WTC11 (cell line): ENCODE measurements at regions not wholly inside any gene's neighbourhood (a gene's known extent, or its start where the extent isn't known, plus 50 kb on each side); places are given as distances from the start of the nearest gene placed in this dataset.

ENCODE experiments used
- ATAC-seq: fragments of 200-7000 bp; cut with Tn5 transposase; 2 replicates; pipeline ENCODE4 v1.10.0; 2021; ENCODE audit warnings: mild to moderate bottlenecking, moderate library complexity
- CTCF ChIA-PET: fragments of 300-600 bp; sonication (Branson Sonifier 250); formaldehyde crosslinking; loops from one replicate; lab custom pipeline; 2021; ENCODE audit warnings: antibody characterized with exemption; lab: Charles Lee
- POLR2A ChIA-PET: fragments of 350-600 bp; sonication (Branson Sonifier 250); formaldehyde crosslinking; loops from one replicate; lab custom pipeline; 2021; ENCODE audit warnings: antibody characterized with exemption; lab: Charles Lee
- DNase-seq: peaks from one replicate; pipeline ENCODE4 v3.0.0; 2021; ENCODE audit warnings: low spot score
- H3K27ac Mint-ChIP-seq: 2 replicates; pipeline ENCODE4 v1.8.0; 2021; ENCODE audit warnings: mixed read lengths
- H3K27me3 Mint-ChIP-seq: 2 replicates; pipeline ENCODE4 v1.8.0; 2021; ENCODE audit warnings: low read depth, mild to moderate bottlenecking, moderate library complexity, mixed read lengths
- H3K36me3 Mint-ChIP-seq: 2 replicates; pipeline ENCODE4 v1.8.0; 2021; ENCODE audit warnings: mixed read lengths
- H3K4me1 Mint-ChIP-seq: 2 replicates; pipeline ENCODE4 v1.8.0; 2022; ENCODE audit warnings: mixed read lengths
- H3K4me3 Mint-ChIP-seq: 2 replicates; pipeline ENCODE4 v1.8.0; 2021; ENCODE audit warnings: mild to moderate bottlenecking, moderate library complexity, mixed read lengths
- H3K9me3 Mint-ChIP-seq: 2 replicates; pipeline ENCODE4 v1.8.0; 2021; ENCODE audit warnings: mixed read lengths
- AFF4 ChIP-seq: sonication (generic); formaldehyde crosslinking; IDR thresholded peaks from 2 replicates; pipeline ENCODE4 v1.8.1; 2023; ENCODE audit warnings: mild to moderate bottlenecking, missing genetic modification reagents, borderline replicate concordance
- ARID4B ChIP-seq: sonication (generic); formaldehyde crosslinking; IDR thresholded peaks from 2 replicates; pipeline ENCODE4 v1.8.0; 2023; ENCODE audit warnings: missing genetic modification reagents, mild to moderate bottlenecking, borderline replicate concordance
- CREB1 ChIP-seq: sonication (generic); formaldehyde crosslinking; IDR thresholded peaks from 2 replicates; pipeline ENCODE4 v1.8.0; 2023; ENCODE audit warnings: mild to moderate bottlenecking, missing genetic modification reagents
- E2F4 ChIP-seq: sonication (generic); formaldehyde crosslinking; IDR thresholded peaks from 2 replicates; pipeline ENCODE4 v1.8.1; 2022; ENCODE audit warnings: low read depth, mild to moderate bottlenecking, moderate library complexity, missing genetic modification reagents, borderline replicate concordance
- E2F5 ChIP-seq: sonication (generic); formaldehyde crosslinking; IDR thresholded peaks from 2 replicates; pipeline ENCODE4 v1.8.1; 2022; ENCODE audit warnings: mild to moderate bottlenecking, moderate library complexity, missing genetic modification reagents
- ETV6 ChIP-seq: sonication (generic); formaldehyde crosslinking; IDR thresholded peaks from 2 replicates; pipeline ENCODE4 v1.8.1; 2022; ENCODE audit warnings: mild to moderate bottlenecking, missing genetic modification reagents
- FOXK1 ChIP-seq: sonication (generic); formaldehyde crosslinking; IDR thresholded peaks from 2 replicates; pipeline ENCODE4 v1.8.0; 2022; ENCODE audit warnings: mild to moderate bottlenecking, moderate library complexity, missing genetic modification reagents
- FOXP1 ChIP-seq: sonication (generic); formaldehyde crosslinking; IDR thresholded peaks from 2 replicates; pipeline ENCODE4 v1.8.0; 2022; ENCODE audit warnings: missing genetic modification reagents, mild to moderate bottlenecking, moderate library complexity, borderline replicate concordance
- KAT7 ChIP-seq: sonication (generic); formaldehyde crosslinking; IDR thresholded peaks from 2 replicates; pipeline ENCODE4 v1.8.1; 2023; ENCODE audit warnings: missing genetic modification reagents, mild to moderate bottlenecking, borderline replicate concordance
- MXD4 ChIP-seq: fragments of 250-450 bp; sonication (Bioruptor Pico); IDR thresholded peaks from 2 replicates; pipeline ENCODE4 v1.8.0; 2021; ENCODE audit warnings: mild to moderate bottlenecking, moderate library complexity, borderline replicate concordance
- NFE2L1 ChIP-seq: sonication (generic); formaldehyde crosslinking; IDR thresholded peaks from 2 replicates; pipeline ENCODE4 v1.8.1; 2023; ENCODE audit warnings: missing genetic modification reagents
- RELA ChIP-seq: sonication (generic); formaldehyde crosslinking; IDR thresholded peaks from 2 replicates; pipeline ENCODE4 v1.8.1; 2022; ENCODE audit warnings: missing genetic modification reagents, mild to moderate bottlenecking, borderline replicate concordance
- SMAD3 ChIP-seq: sonication (generic); formaldehyde crosslinking; IDR thresholded peaks from 2 replicates; pipeline ENCODE4 v1.8.0; 2022; ENCODE audit warnings: missing genetic modification reagents, mild to moderate bottlenecking, borderline replicate concordance
- TCF7 ChIP-seq: sonication (generic); formaldehyde crosslinking; IDR thresholded peaks from 2 replicates; pipeline ENCODE4 v1.8.0; 2022; ENCODE audit warnings: mild to moderate bottlenecking, low read depth, missing genetic modification reagents, moderate library complexity
- USF2 ChIP-seq: sonication (generic); formaldehyde crosslinking; IDR thresholded peaks from 2 replicates; pipeline ENCODE4 v1.8.1; 2023; ENCODE audit warnings: mild to moderate bottlenecking, missing genetic modification reagents, moderate library complexity
- ZBTB43 ChIP-seq: sonication (generic); formaldehyde crosslinking; IDR thresholded peaks from 2 replicates; pipeline ENCODE4 v1.8.1; 2023; ENCODE audit warnings: mild to moderate bottlenecking, missing genetic modification reagents
- ZNF317 ChIP-seq: sonication (generic); formaldehyde crosslinking; IDR thresholded peaks from 2 replicates; pipeline ENCODE4 v1.8.1; 2023; ENCODE audit warnings: low read depth, mild to moderate bottlenecking, moderate library complexity, missing genetic modification reagents, borderline replicate concordance
- ZNF423 ChIP-seq: fragments of 250-450 bp; sonication (Bioruptor Pico); IDR thresholded peaks from 2 replicates; pipeline ENCODE4 v2.1.2; 2022; ENCODE audit warnings: mild to moderate bottlenecking, moderate library complexity

GRCh38 chr4:180694875-180695274, 1548.3 kb upstream of the TENM3 start (continued):
- no peak for TF ChIP-seq FOXK1
- no peak for TF ChIP-seq CREB1 (CRISPR knock-in tag)

- Mint-ChIP-seq H3K4me3 (no peak overlapping the region), H3K36me3 (peaks cover 27% of the 10 kb centered on the region), H3K4me1 (peaks cover 26% of the 10 kb centered on the region), H3K9me3 (peaks cover 32% of the 10 kb centered on the region), H3K27me3 (no peaks in the 10 kb centered on the region), H3K27ac (no peak overlapping the region)
- TF ChIP-seq E2F5 (no peak), SMAD3 (no peak), AFF4 (CRISPR knock-in tag) (no peak), FOXK1 (no peak), ZNF317 (CRISPR knock-in tag) (no peak), ZBTB43 (CRISPR knock-in tag) (no peak), TCF7 (CRISPR knock-in tag) (no peak), ARID4B (CRISPR knock-in tag) (no peak), FOXP1 (CRISPR knock-in tag) (no peak), MXD4 (CRISPR knock-in tag) (no peak), RELA (CRISPR knock-in tag) (no peak), USF2 (CRISPR knock-in tag) (no peak), KAT7 (no peak), NFE2L1 (CRISPR knock-in tag) (no peak), ZNF423 (CRISPR knock-in tag) (no peak), ETV6 (CRISPR knock-in tag) (no peak), E2F4 (no peak)
- ChIA-PET POLR2A (no interaction called here), CTCF (no interaction called here)
- DNase-seq (no peak), ATAC-seq (no peak)
Measured at GRCh38 chr4:180695851-180696250, 1547.4 kb upstream of the TENM3 start.
